ENCODE measurements at regions not wholly inside any gene's neighbourhood (a gene's known extent, or its start where the extent isn't known, plus 50 kb on each side); places are given as distances from the start of the nearest gene placed in this dataset.

GRCh38 chr12:5260086-5260485, 171.8 kb upstream of the NTF3 start:
- H3K9me3 ChIP-seq (ENCODE audit: control insufficient read depth in 1 of 2, insufficient read depth in 1 of 2, low read length in 2 of 2): no peaks in the 10 kb centered on the region
- no peak overlapping the region for H3K27ac ChIP-seq (ENCODE audit: low read depth in 1 of 2, low read length in 2 of 2)
- no peaks in the 10 kb centered on the region for H3K4me1 ChIP-seq (ENCODE audit: insufficient read depth, low read length)
- peaks cover 0 to 2% of the 10 kb centered on the region in 2 experiments for H3K27me3 ChIP-seq (ENCODE audit: control insufficient read depth in 1 of 2, insufficient read depth in 2 of 2, low read length in 2 of 2)
- H3K27ac Mint-ChIP-seq: no peak overlapping the region
- no peak for TF ChIP-seq CTCF (IDR thresholded peaks at IDR 0.05)
- DNase-seq: no peak
- POLR2A ChIA-PET: no interaction called here
- no peak for ATAC-seq (ENCODE audit: poor library complexity)
- CTCF ChIA-PET: no interaction called here
- no peaks in the 10 kb centered on the region for H3K36me3 ChIP-seq (ENCODE audit: insufficient read depth, low read length)
- H3K36me3 Mint-ChIP-seq (ENCODE audit: low read depth): no peaks in the 10 kb centered on the region
- H3K9me3 Mint-ChIP-seq: no peaks in the 10 kb centered on the region
- no peaks in the 10 kb centered on the region for H3K4me1 Mint-ChIP-seq (ENCODE audit: low read depth)
- H3K4me3 ChIP-seq (ENCODE audit: low read length): no peak overlapping the region
- H3K4me3 Mint-ChIP-seq: no peak overlapping the region
- H3K27me3 Mint-ChIP-seq: peaks cover 5% of the 10 kb centered on the region
- intact Hi-C loops (cut with DNase I, micrococcal nuclease): no loop called here

GRCh38 chr12:5260591-5261086, 171.3 kb upstream of the NTF3 start:
- H3K4me1 Mint-ChIP-seq (ENCODE audit: low read depth): no peaks in the 10 kb centered on the region
- no peaks in the 10 kb centered on the region for H3K9me3 Mint-ChIP-seq
- H3K27ac ChIP-seq (ENCODE audit: low read depth in 1 of 2, low read length in 2 of 2): no peak overlapping the region
- intact Hi-C loops (cut with DNase I, micrococcal nuclease): no loop called here
- no peak overlapping the region for H3K4me3 ChIP-seq (ENCODE audit: low read length)
- peaks cover 5% of the 10 kb centered on the region for H3K27me3 Mint-ChIP-seq
- no peaks in the 10 kb centered on the region for H3K36me3 Mint-ChIP-seq (ENCODE audit: low read depth)
- no peak for ATAC-seq (ENCODE audit: poor library complexity)
- ChIA-PET POLR2A (no interaction called here), CTCF (no interaction called here)
- H3K36me3 ChIP-seq (ENCODE audit: insufficient read depth, low read length): no peaks in the 10 kb centered on the region
- no peaks in the 10 kb centered on the region for H3K4me1 ChIP-seq (ENCODE audit: insufficient read depth, low read length)
- no peak overlapping the region for H3K4me3 Mint-ChIP-seq
- TF ChIP-seq CTCF (IDR thresholded peaks at IDR 0.05): no peak
- no peak for DNase-seq
- H3K27ac Mint-ChIP-seq: no peak overlapping the region
- no peaks in the 10 kb centered on the region for H3K9me3 ChIP-seq (ENCODE audit: control insufficient read depth in 1 of 2, insufficient read depth in 1 of 2, low read length in 2 of 2)
- H3K27me3 ChIP-seq (ENCODE audit: control insufficient read depth in 1 of 2, insufficient read depth in 2 of 2, low read length in 2 of 2): peaks cover 0 to 2% of the 10 kb centered on the region in 2 experiments

- Histone ChIP-seq H3K36me3 (ENCODE audit: insufficient read depth, low read length) (no peaks in the 10 kb centered on the region), H3K27me3 (ENCODE audit: control insufficient read depth in 1 of 2, insufficient read depth in 2 of 2, low read length in 2 of 2) (no peaks in the 10 kb centered on the region), H3K4me1 (ENCODE audit: insufficient read depth, low read length) (no peaks in the 10 kb centered on the region), H3K4me3 (ENCODE audit: low read length) (no peak overlapping the region), H3K9me3 (ENCODE audit: control insufficient read depth in 1 of 2, insufficient read depth in 1 of 2, low read length in 2 of 2) (no peaks in the 10 kb centered on the region), H3K27ac (ENCODE audit: low read depth in 1 of 2, low read length in 2 of 2) (no peak overlapping the region)
- CTCF ChIA-PET: no interaction called here
- intact Hi-C loops (cut with DNase I, micrococcal nuclease): no loop called here
- Mint-ChIP-seq H3K4me3 (no peak overlapping the region), H3K27ac (no peak overlapping the region), H3K4me1 (ENCODE audit: low read depth) (no peaks in the 10 kb centered on the region), H3K9me3 (no peaks in the 10 kb centered on the region), H3K27me3 (peaks cover 4% of the 10 kb centered on the region), H3K36me3 (ENCODE audit: low read depth) (no peaks in the 10 kb centered on the region)
- DNase-seq (no peak), ATAC-seq (ENCODE audit: poor library complexity) (no peak)
- TF ChIP-seq CTCF (IDR thresholded peaks at IDR 0.05): no peak
- POLR2A ChIA-PET: no interaction called here
Observed at GRCh38 chr12:5262450-5262849, 169.5 kb upstream of the NTF3 start.

Measured in CD4-positive, alpha-beta T cell (primary cell).